IMR-90 (cell line): ENCODE measurements at regions not wholly inside any gene's neighbourhood (a gene's known extent, or its start where the extent isn't known, plus 50 kb on each side); places are given as distances from the start of the nearest gene placed in this dataset.

Experiments
- ATAC-seq: fragments of 200-7000 bp; cut with Tn5 transposase; 2 replicates; pipeline ENCODE4 v1.9.1; 2020; ENCODE audit warnings: low read depth, mild to moderate bottlenecking, moderate library complexity
- BruUV-seq: library from RNA; stranded (reverse); fragments of 400-500 nt; replicated peaks from 2 replicates; lab custom pipeline; 2021; lab: Mats Ljungman, UMichigan
- CTCF ChIA-PET: fragments of 300-600 bp; formaldehyde crosslinking; extraction: SDS; loops from one replicate; lab custom pipeline; 2021; ENCODE audit warnings: antibody characterized with exemption; lab: Yijun Ruan, JAX
- POLR2A ChIA-PET: fragments of 300-600 bp; sonication (Branson Sonifier 250); formaldehyde crosslinking; loops from one replicate; lab custom pipeline; 2022; ENCODE audit warnings: antibody characterized with exemption; ENCODE audit not compliant: unreplicated experiment; lab: Charles Lee
- DNase-seq: peaks from one replicate; pipeline ENCODE4 v3.0.0; 2013
- H2AFZ ChIP-seq: replicated peaks from 2 replicates; pipeline ENCODE3; 2013; ENCODE audit warnings: low read length, mild to moderate bottlenecking; ENCODE audit not compliant: poor library complexity
- H2AK5ac ChIP-seq: 2 replicates; pipeline ENCODE4 v1.6.1; 2013; ENCODE audit warnings: low read depth, low read length, inconsistent platforms
- H2AK9ac ChIP-seq: replicated peaks from 2 replicates; pipeline ENCODE3; 2013; ENCODE audit warnings: mild to moderate bottlenecking, low read depth, low read length, moderate library complexity; ENCODE audit not compliant: poor library complexity
- H2BK120ac ChIP-seq: 2 replicates; pipeline ENCODE4 v1.6.1; 2013; ENCODE audit warnings: low read depth, low read length, inconsistent platforms
- H2BK15ac ChIP-seq: 3 replicates; pipeline ENCODE4 v1.6.1; 2013; ENCODE audit warnings: low read depth, low read length, inconsistent platforms
- H2BK20ac ChIP-seq: 2 replicates; pipeline ENCODE4 v1.6.1; 2013; ENCODE audit warnings: low read depth, mild to moderate bottlenecking, inconsistent platforms, low read length, moderate library complexity
- H2BK5ac ChIP-seq: 2 replicates; pipeline ENCODE4 v1.6.1; 2013; ENCODE audit warnings: mild to moderate bottlenecking, low read depth, low read length, inconsistent platforms; ENCODE audit not compliant: poor library complexity, severe bottlenecking
- H3K14ac ChIP-seq: replicated peaks from 2 replicates; pipeline ENCODE4 v1.6.1; 2013; ENCODE audit warnings: low read depth, low read length, inconsistent platforms
- H3K18ac ChIP-seq: 2 replicates; pipeline ENCODE4 v1.6.1; 2013; ENCODE audit warnings: low read depth, low read length, control low read depth
- H3K23ac ChIP-seq: 2 replicates; pipeline ENCODE4 v1.6.1; 2013; ENCODE audit warnings: low read depth, low read length, inconsistent platforms
- H3K27ac ChIP-seq: 2 replicates; pipeline ENCODE4 v1.5.1; 2013; ENCODE audit warnings: mild to moderate bottlenecking, control low read depth, low read length; ENCODE audit not compliant: insufficient read depth
- H3K27me3 ChIP-seq: 2 replicates; pipeline ENCODE4 v1.6.1; 2013; ENCODE audit warnings: low read length; ENCODE audit not compliant: control insufficient read depth, insufficient read depth
- H3K36me3 ChIP-seq: 2 replicates; pipeline ENCODE4 v1.6.1; 2013; ENCODE audit warnings: low read length, mixed read lengths; ENCODE audit not compliant: control insufficient read depth, insufficient read depth
- H3K4ac ChIP-seq: 2 replicates; pipeline ENCODE4 v1.6.1; 2013; ENCODE audit warnings: low read depth, low read length, inconsistent platforms
- H3K4me1 ChIP-seq: 2 replicates; pipeline ENCODE4 v1.6.1; 2013; ENCODE audit warnings: low read length, mixed read lengths; ENCODE audit not compliant: control insufficient read depth, insufficient read depth
- H3K4me2 ChIP-seq: 2 replicates; pipeline ENCODE4 v1.6.1; 2013; ENCODE audit warnings: low read depth, mild to moderate bottlenecking, control low read depth, low read length, moderate library complexity
- H3K4me3 ChIP-seq: 2 replicates; pipeline ENCODE4 v1.5.1; 2013; ENCODE audit warnings: low read depth, mild to moderate bottlenecking, control low read depth, low read length, moderate library complexity; ENCODE audit not compliant: insufficient read depth
- H3K56ac ChIP-seq: 2 replicates; pipeline ENCODE4 v1.6.1; 2013; ENCODE audit warnings: low read length, inconsistent platforms; ENCODE audit not compliant: insufficient read depth; ENCODE audit errors: extremely low read depth
- H3K79me1 ChIP-seq, 2 experiments: 2 replicates each; pipeline ENCODE4 v1.6.1; 2013; ENCODE audit warnings: low read length in 2 of 2, inconsistent platforms in 1 of 2, low read depth in 1 of 2
- H3K9ac ChIP-seq: 2 replicates; pipeline ENCODE4 v1.6.1; 2013; ENCODE audit warnings: low read depth, low read length, control low read depth
- H3K9me1 ChIP-seq: 2 replicates; pipeline ENCODE4 v1.6.1; 2013; ENCODE audit warnings: low read length, inconsistent platforms; ENCODE audit not compliant: insufficient read depth
- H3K9me3 ChIP-seq: 2 replicates; pipeline ENCODE4 v1.6.1; 2013; ENCODE audit warnings: low read length; ENCODE audit not compliant: control insufficient read depth, insufficient read depth
- H4K20me1 ChIP-seq: 2 replicates; pipeline ENCODE4 v1.6.1; 2013; ENCODE audit warnings: low read length, inconsistent platforms; ENCODE audit not compliant: insufficient read depth
- H4K5ac ChIP-seq: 2 replicates; pipeline ENCODE4 v1.6.1; 2013; ENCODE audit warnings: mild to moderate bottlenecking, low read depth, low read length, control low read depth
- H4K8ac ChIP-seq, 2 experiments: 2 replicates each; pipeline ENCODE4 v1.6.1; 2013; ENCODE audit warnings: low read depth in 2 of 2, low read length in 2 of 2, control low read depth in 1 of 2, inconsistent platforms in 1 of 2
- H4K91ac ChIP-seq: 2 replicates; pipeline ENCODE4 v1.6.1; 2013; ENCODE audit warnings: low read depth, low read length, inconsistent platforms; ENCODE audit not compliant: insufficient read depth
- RAD21 ChIP-seq: IDR thresholded peaks from 2 replicates; pipeline ENCODE4 v1.6.1; 2012; ENCODE audit warnings: low read length, improper control_type of control experiment
- WGBS, 2 experiments: methylation state at CpG; one replicate each; pipeline versions ENCODE4 v1.1.5 to v1.1.7; 2013; ENCODE audit warnings: missing lambda C conversion rate in 2 of 2; ENCODE audit not compliant: insufficient read length in 1 of 2; ENCODE audit errors: extremely low coverage in 2 of 2; 5-methylcytosine and 5-hydroxymethylcytosine counted together
- dilution Hi-C: fragments of 300-500 bp; cut with HindIII; formaldehyde crosslinking; loops from one replicate; pipeline ENCODE4 v1.14.3; 2018; ENCODE audit warnings: low sequenced_read_pairs; ENCODE audit not compliant: unreplicated experiment
- in situ Hi-C: fragments of 300-500 bp; cut with MboI; formaldehyde crosslinking; loops from 3 replicates; pipeline ENCODE4 v1.14.3; 2019; ENCODE audit warnings: low sequenced_read_pairs, inconsistent platforms, mixed read lengths
- intact Hi-C: fragments of 100-400 bp; cut with micrococcal nuclease; formaldehyde crosslinking; loops from 2 replicates; pipeline ENCODE4 v1.10.0; 2022

DNA sequence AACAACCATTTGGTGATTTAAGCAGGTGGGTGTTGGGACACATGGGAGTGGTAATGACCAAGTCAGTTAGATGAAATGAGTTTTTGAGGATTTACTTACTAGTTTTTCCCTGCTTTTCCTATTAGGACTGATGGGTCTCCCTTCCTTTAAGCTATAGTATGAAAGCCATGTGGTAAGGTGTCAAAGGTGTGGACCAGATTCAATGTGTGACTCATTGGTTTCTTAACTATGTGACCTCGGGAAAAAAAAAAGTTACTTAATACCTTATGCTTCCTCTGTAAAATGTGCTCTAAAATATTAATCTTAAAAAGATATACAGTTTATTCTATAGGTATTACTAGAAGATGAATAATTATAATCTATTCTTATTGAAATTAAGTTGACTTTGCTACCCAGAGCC is 93.7 kb downstream of the DUSP10 start:
- H3K27ac ChIP-seq, result no peak overlapping the region
- no peak overlapping the region for H2BK20ac ChIP-seq
- no peaks in the 10 kb centered on the region for H3K36me3 ChIP-seq
- no peak overlapping the region for H3K18ac ChIP-seq
- no peak overlapping the region for H2AFZ ChIP-seq
- H3K23ac ChIP-seq, result no peak overlapping the region
- no peaks in the 10 kb centered on the region for H3K9me1 ChIP-seq
- H3K4me2 ChIP-seq, result no peak overlapping the region
- H3K79me1 ChIP-seq, result no peaks in the 10 kb centered on the region
- H4K5ac ChIP-seq, result no peak overlapping the region
- no peak overlapping the region for H2BK5ac ChIP-seq
- H2BK120ac ChIP-seq, result no peak overlapping the region
- no peak overlapping the region for H3K56ac ChIP-seq
- no peak for DNase-seq
- no peak for TF ChIP-seq RAD21
- no peak overlapping the region for H2AK9ac ChIP-seq
- ChIA-PET CTCF (no interaction called here), POLR2A (no interaction called here)
- H3K4ac ChIP-seq, result no peak overlapping the region
- WGBS, 2 experiments, result no CpG with 5 or more reads among the region's 1 CpG
- dilution Hi-C loops, result no loop called here
- H3K27me3 ChIP-seq, result no peaks in the 10 kb centered on the region
- intact Hi-C loops, result no loop called here
- H3K4me1 ChIP-seq, result no peaks in the 10 kb centered on the region
- H4K91ac ChIP-seq, result no peak overlapping the region
- H2AK5ac ChIP-seq, result no peak overlapping the region
- no peak overlapping the region for H3K14ac ChIP-seq
- no peak for ATAC-seq
- in situ Hi-C loops, result no loop called here
- H4K8ac ChIP-seq, result no peak overlapping the region
- no peaks in the 10 kb centered on the region for H4K20me1 ChIP-seq
- no TSS peak for BruUV-seq
- H3K9me3 ChIP-seq, result no peaks in the 10 kb centered on the region
- H3K9ac ChIP-seq, result no peak overlapping the region
- no peak overlapping the region for H3K4me3 ChIP-seq
- no peak overlapping the region for H2BK15ac ChIP-seq
